ENCODE measurements at regions not wholly inside any gene's neighbourhood (a gene's known extent, or its start where the extent isn't known, plus 50 kb on each side); places are given as distances from the start of the nearest gene placed in this dataset.

- no peak for TF ChIP-seq CTCF (IDR thresholded peaks at IDR 0.05)
- TF ChIP-seq POLR2A (IDR thresholded peaks at IDR 0.05), result no peak
Measured at GRCh38 chr13:47064381-47064780, 167.5 kb upstream of the HTR2A start.
